ENCODE measurements at regions not wholly inside any gene's neighbourhood (a gene's known extent, or its start where the extent isn't known, plus 50 kb on each side); places are given as distances from the start of the nearest gene placed in this dataset.

- TF ChIP-seq FOXM1 (IDR thresholded peaks at IDR 0.05; ENCODE audit: borderline replicate concordance) (no peak), FOXA1 (IDR thresholded peaks at IDR 0.05) (no peak), CTBP1 (IDR thresholded peaks at IDR 0.05; ENCODE audit: borderline replicate concordance) (no peak)
These were observed 102.1 kb upstream of the FRMD4B start for GRCh38 chr3:69488026-69488425.
